ENCODE measurements at regions not wholly inside any gene's neighbourhood (a gene's known extent, or its start where the extent isn't known, plus 50 kb on each side); places are given as distances from the start of the nearest gene placed in this dataset.

GRCh38 chr16:61323456-61323855, 712.8 kb downstream of the CDH8 start:
- no peak for DNase-seq (ENCODE audit: low read depth)

DNA sequence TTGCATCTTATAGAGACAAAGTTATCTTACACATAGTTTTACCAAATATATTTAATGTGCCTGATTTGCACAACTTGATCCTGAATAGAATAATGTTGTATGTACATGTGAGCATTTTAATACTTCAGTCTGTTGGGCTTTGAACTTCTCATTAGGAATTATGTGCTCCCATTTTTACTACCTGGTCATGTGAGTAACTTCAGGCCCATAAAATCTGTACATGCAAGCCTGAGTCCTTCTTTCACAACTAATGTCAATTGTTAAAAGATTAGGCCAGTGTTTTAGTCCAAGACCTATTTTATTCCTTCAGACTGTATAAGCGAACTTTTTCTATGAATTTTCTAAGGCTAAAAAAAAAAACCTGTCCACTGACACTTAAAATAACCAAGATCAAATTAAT, 715.4 kb downstream of the CDH8 start:
- DNase-seq (ENCODE audit: low read depth), result no peak

GRCh38 chr16:61313931-61314330, 722.3 kb downstream of the CDH8 start:
- no peak for DNase-seq (ENCODE audit: low read depth)

DNA sequence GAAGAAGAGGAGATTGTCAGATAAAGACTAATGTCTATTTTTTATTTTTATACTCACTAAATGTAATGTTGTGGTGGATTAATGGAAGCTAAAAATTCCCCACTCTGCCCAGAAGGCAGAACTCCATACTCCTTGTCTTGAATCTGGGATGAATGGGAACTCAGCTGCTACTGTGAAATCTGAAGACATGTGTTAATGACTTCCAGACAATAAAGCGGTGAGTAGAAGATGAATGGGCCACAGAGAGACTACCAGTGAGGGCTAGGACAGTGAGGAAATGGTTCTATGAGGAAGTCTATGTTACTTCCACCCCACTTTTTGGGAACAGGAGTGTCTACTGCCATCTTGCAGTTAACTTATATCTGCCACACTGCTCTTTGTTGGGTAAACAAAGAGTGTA, 726.9 kb downstream of the CDH8 start:
- DNase-seq (ENCODE audit: low read depth), result no peak

DNA sequence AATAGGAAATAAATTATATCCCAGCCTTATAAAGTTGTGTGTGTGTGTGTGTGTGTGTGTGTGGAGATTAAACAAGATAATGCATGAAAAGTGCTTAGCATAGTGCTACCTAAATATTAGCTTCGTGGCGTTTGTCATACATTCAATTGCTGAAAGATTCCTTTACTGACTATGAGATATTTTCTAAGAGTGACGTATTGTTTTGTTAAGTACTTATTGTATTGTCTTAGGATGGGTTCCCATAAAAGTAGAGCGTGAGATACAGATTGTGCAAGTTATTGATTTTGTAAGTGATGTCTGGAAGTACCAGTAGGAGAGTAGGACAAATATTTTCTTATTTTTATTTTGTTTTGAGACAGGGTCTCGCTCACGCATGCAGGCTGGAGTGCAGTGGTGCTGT, 730.0 kb downstream of the CDH8 start:
- DNase-seq (ENCODE audit: low read depth), result no peak

- no peak for DNase-seq (ENCODE audit: low read depth)
These were observed 739.4 kb downstream of the CDH8 start for GRCh38 chr16:61296814-61297213.

DNA sequence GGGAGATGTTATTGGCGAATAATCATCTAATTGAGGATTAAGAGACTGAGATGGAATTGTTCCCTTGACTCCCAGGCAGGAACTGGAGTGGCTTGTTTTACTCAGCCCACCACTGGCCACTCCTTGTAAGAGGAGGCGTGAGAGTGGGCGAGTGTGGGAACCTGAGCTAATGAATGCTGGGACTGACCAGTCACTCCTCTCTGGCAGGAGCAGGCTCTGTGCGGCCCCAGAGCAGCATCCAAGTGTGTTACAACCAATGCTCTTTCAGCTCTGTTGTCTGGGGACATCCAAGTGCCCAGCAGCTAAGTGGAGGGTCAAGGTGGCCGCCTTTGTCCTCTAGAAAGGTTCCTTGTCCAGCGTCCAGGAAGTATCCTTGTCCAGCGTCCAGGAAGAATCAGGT, 739.9 kb downstream of the CDH8 start:
- DNase-seq (ENCODE audit: low read depth), result no peak

DNA sequence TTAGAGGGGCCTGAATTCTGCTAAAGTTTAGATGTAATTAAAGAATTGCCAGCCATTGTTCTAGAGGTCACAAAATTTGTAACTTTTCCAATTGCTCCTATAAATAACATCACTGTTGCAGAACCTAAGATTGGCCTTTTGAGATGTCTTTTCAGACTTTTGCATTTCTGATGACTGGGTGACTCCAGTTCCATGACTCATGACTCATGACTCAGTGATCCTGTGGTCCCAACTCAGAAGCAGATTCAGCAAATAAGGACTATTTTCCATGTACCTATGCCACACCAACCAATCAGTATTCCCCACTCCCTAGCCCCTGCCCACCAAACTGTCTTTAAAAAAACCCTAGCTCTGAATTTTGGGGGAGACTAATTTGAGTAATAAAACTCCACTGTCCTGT, 740.9 kb downstream of the CDH8 start:
- peak; percentile 15 for DNase-seq (ENCODE audit: low read depth)

GRCh38 chr16:61289141-61289540, 747.1 kb downstream of the CDH8 start:
- DNase-seq (ENCODE audit: low read depth), result no peak

DNA sequence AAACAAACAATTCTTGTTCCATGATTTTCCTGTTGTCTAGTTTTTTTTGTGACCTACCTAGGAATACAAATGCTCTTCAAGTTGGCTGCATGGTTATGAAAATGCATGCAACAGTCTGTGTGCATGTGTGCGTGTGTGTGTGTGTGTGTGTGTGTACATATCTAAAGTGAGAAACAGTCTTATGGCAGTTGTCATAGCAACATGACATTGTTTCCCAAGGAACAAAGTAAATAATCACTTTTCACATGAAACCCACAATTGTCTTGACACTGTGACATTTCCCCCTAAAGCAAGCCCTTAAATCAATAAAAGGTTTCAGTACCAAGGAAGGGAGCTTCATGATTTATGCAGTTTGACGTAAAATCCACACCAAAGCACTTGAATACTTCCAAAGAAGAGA, 758.4 kb downstream of the CDH8 start:
- no peak for DNase-seq (ENCODE audit: low read depth)

DNA sequence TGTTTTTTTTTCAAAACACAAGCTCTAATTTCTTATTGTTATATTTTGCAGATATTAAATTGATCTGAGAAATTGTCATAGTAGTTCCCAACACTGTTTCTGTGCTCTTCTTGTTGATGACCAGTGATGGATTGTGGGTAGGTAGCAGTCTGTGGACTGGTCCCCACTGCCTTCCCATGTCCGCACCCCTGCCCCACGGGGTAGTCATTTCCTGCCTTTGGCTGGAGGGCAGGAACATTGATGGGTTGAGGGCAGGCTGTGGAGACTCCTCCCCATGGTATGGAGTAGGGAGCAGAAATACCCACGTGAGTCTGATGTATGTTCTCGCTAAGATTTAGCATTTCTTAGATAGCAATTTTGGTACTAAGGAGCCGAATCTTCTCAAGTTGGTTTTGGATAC, 762.0 kb downstream of the CDH8 start:
- no peak for DNase-seq (ENCODE audit: low read depth)

DNA sequence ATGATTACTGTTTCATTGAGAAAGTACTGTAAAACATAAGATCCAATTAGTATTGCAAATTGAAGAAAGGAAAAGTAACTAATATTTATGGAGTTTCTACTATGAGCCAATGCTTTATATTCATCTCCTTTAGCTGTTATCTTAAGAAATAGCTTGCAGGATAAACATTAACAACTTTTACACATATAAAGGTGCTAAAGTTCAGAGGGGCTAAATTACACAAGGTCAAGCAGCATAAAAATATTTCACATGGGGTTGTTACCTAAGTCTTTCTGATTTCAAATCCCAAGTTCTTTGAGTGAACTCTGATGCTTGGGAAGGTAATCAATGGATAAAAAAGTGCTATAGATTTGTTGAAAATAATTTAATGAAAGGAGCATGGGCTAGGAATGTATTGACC, 765.5 kb downstream of the CDH8 start:
- no peak for DNase-seq (ENCODE audit: low read depth)

DNA sequence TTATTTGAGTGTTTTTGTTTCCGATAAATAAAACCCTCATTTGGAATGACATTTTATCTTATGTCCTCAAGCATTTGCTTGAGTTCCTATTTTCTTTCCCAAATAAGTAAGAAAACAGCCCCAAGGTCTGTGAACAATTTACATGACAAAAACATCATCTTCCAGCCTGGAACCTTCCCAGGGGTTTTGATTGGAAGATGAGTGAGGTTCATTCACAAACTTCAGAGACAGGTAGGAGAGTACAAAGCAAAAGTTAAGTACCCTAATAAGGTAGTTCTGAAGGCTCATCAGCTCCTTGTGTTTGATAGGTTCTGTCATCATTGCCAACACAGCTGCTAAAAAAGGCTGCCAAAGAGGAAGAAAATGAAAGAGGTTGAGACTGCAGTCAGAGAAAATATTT, 772.8 kb downstream of the CDH8 start:
- DNase-seq (ENCODE audit: low read depth), result no peak

DNA sequence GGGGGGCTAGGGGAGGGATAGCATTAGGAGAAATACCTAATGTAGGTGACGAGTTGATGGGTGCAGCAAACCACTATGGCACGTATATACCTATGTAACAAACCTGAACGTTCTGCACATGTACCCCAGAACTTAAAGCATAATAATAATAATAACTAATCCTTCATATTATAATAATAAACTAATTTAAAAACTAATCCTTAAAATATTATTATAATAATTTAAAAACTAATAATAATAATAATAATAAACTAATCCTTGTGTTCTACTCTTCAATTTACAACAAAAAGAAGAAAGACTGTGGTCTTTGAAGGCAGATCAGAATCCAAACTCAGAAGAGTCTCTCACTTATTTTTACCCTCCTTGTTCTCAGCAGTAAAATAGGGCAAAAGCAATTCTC, 774.9 kb downstream of the CDH8 start:
- no peak for DNase-seq (ENCODE audit: low read depth)

DNA sequence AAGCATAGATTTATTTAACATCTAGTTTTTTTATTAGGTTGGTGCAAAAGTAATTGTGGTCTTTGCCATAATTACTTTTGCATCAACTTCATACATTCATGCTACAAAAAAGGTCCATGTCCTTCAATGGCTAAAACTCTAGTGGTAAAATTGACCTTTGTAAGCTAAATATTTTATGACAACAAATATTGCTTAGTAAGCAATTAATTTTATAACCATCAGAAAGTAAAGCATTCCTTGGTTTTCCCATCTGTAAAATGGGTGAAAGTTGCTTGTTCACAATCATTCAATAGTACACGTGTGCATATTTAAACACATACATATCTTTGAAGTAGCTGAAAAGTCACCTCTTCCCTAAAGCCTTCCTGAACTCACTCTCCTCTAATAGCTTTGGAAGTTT, 789.6 kb downstream of the CDH8 start:
- DNase-seq (ENCODE audit: low read depth), result no peak

GRCh38 chr16:61243954-61244353, 792.3 kb downstream of the CDH8 start:
- no peak for DNase-seq (ENCODE audit: low read depth)

DNA sequence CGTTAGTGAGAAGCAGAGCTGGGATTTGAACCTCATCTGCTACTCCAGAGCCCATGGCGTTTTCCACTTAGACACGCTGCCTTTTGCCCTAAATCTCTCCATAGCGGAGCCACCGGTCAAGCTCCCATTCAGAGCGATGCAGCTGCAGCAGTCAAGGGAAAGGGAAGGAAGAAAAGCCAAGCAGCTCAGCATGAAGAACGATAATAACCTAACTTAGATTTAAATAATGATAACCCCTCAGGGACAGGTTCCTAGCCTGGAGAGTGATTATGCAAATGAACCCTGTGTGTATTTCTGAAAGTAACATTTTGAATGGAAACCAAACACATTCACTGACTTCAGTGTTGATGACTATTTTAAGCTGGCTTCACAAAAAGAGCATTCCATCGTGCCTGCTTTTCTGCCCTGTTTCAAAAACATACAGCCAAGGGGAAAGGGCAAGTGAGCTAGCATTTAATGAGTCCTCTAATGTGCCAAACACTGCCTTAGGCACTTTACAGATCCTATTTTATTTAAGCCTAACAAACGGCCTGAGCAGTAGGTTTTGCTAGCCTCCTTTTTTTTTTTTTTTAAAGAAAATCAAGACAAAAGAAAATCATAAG, 798.3 kb downstream of the CDH8 start:
- no peak for DNase-seq (ENCODE audit: low read depth)

- no peak for DNase-seq (ENCODE audit: low read depth)
These were observed 802.5 kb downstream of the CDH8 start for GRCh38 chr16:61233713-61234112.

GRCh38 chr16:61228371-61228770, 807.9 kb downstream of the CDH8 start:
- DNase-seq (ENCODE audit: low read depth), result no peak

- no peak for DNase-seq (ENCODE audit: low read depth)
These were observed 820.6 kb downstream of the CDH8 start for GRCh38 chr16:61215605-61216004.

DNA sequence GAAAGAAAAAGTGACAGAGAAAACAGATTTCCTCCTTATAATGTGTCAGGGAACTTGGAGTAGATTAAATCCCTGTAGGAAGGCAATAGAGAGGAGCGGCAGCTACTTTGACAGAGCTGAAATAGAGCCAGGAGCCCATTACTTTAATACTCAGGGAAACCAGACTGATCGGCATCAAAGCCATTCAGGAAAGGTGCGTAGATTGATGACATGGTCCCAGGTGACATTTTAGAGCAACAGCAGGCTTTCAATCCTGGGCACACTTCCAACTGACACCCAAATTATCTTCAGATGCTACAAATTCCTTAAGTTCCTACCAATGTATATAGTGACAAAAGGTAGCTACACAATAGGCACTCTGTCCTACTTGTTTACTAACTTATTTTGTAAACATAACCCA, 821.5 kb downstream of the CDH8 start:
- no peak for DNase-seq (ENCODE audit: low read depth)

DNA sequence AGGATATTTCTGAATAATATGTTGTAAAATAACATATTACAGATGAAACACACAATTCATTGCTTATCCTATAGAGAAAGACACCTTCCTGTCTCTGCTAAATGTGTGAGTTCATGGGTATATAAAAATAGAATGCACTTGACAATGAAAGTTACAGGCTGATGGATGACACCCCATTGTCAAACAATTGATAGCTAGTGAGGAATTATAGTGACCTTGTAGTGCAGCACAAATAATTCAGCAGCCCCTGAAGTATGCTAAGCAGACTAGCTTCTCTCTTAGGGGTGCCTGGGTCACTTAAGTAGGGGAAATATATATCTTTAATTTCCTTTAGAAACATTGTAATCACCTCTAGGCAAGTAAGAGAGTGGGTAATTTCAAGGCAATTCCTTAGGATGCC, 826.2 kb downstream of the CDH8 start:
- no peak for DNase-seq (ENCODE audit: low read depth)

GRCh38 chr16:61195006-61195405, 841.2 kb downstream of the CDH8 start:
- no peak for DNase-seq (ENCODE audit: low read depth)

DNA sequence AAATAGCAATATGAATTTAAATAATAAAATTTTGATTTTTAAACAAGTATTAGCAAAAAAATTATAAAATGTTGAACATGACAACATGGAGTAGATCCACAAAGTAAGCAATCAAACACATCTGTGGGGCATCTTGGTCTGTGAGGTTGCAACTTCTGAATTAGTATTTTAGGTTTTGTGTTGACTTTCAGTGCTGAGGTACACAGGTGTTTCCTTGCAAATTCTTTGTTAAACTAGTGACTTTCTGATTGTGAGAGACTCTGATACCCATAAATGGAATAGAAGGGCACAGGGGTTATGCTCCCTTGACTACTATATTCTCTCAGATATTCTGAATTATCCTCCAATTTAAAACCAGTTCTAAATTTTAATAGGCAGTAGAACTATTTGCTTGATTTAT, 841.7 kb downstream of the CDH8 start:
- DNase-seq (ENCODE audit: low read depth), result no peak

DNA sequence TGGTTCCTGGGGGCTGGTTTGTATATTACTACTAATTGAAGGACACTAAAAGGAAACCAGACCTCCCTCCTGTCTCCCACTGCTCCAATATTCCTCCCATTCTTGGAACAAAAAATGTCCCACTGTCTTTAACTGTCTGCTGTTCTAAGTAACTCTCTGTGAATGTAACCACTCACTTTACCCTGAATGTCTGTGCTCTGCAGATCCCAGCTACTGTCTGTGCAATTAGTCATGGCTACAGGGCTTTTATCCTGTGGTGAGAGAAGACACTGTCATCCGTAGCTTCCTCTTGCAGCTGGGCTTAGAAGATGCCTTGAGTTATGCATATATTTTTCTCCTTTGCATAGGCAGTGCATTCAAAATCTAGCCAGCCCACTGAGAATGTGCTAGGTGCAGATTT, 853.8 kb downstream of the CDH8 start:
- no peak for DNase-seq (ENCODE audit: low read depth)

Measured in M059J (cell line).